Esophagus muscularis mucosa (tissue), 4 donors: ENCODE measurements at regions not wholly inside any gene's neighbourhood (a gene's known extent, or its start where the extent isn't known, plus 50 kb on each side); places are given as distances from the start of the nearest gene placed in this dataset.
"Not testable (repeated sequence)": the region's sequence is repeated elsewhere in the genome, so short reads cannot be mapped to it uniquely, and the experiment has no call there.

Source experiments
- DNase-seq: peaks from one replicate; pipeline ENCODE4 v3.0.0-alpha.2; 2017; ENCODE audit errors: extremely low spot score
- H3K27ac ChIP-seq, 4 donors: fragments of 200-600 bp; sonication (generic); replicated peaks in 1 of 4; 1 replicate in 3 of 4; 2 replicates in 1 of 4; pipeline ENCODE4 v1.5.1; 2016 to 2019; ENCODE audit warnings: mild to moderate bottlenecking in 1 of 4
- H3K27me3 ChIP-seq, 4 donors: fragments of 200-600 bp; sonication (generic); one replicate each; pipeline versions ENCODE4 v1.5.1 to v1.6.0; 2016 to 2019
- H3K36me3 ChIP-seq, 4 donors: fragments of 200-600 bp; sonication (generic); one replicate each; pipeline ENCODE4 v1.5.1; 2016 to 2019
- H3K4me1 ChIP-seq, 4 donors: fragments of 200-600 bp; sonication (generic); one replicate each; pipeline ENCODE4 v1.5.1; 2016 to 2019
- H3K4me3 ChIP-seq, 4 donors: fragments of 200-600 bp; sonication (generic); 1 replicate in 2 of 4; 2 replicates in 2 of 4; pipeline ENCODE4 v1.5.1; 2016 to 2019; ENCODE audit warnings: mild to moderate bottlenecking in 4 of 4, moderate library complexity in 1 of 4
- H3K9me3 ChIP-seq, 4 donors: fragments of 200-600 bp; sonication (generic); 1 replicate in 3 of 4; 2 replicates in 1 of 4; pipeline ENCODE4 v1.5.1; 2016 to 2019
- EP300 ChIP-seq: sonication (generic); formaldehyde crosslinking; IDR thresholded peaks from one replicate; pipeline ENCODE4 v1.6.1; 2017; ENCODE audit warnings: antibody characterized with exemption
- POLR2A ChIP-seq: fragments of 450-650 bp; IDR thresholded peaks from one replicate; pipeline ENCODE4 v1.6.1; 2017; ENCODE audit warnings: antibody characterized with exemption, moderate library complexity, mild to moderate bottlenecking, low read depth
- POLR2AphosphoS5 ChIP-seq, 2 donors: sonication (generic); formaldehyde crosslinking; IDR thresholded peaks; one replicate each; pipeline ENCODE4 v1.6.1; 2017; ENCODE audit warnings: antibody characterized with exemption in 2 of 2
- WGBS: methylation state at CpG from one replicate; pipeline ENCODE4 v1.1.5; 2018; 5-methylcytosine and 5-hydroxymethylcytosine counted together
- intact Hi-C: fragments of 100-400 bp; cut with DNase I; formaldehyde crosslinking; loops from one replicate; pipeline ENCODE4 v1.15.1; 2023
- TF ChIP-seq, protein P1 (sequence below), 3 experiments: fragments of 200-600 bp in 2 of 3; fragments of 450-650 bp in 1 of 3; sonication (generic) in 2 of 3; IDR thresholded peaks; one replicate each; pipeline ENCODE4 v1.5.1; 2017 to 2019; ENCODE audit warnings: antibody characterized with exemption in 3 of 3, mild to moderate bottlenecking in 2 of 3, moderate library complexity in 1 of 3

DNA sequence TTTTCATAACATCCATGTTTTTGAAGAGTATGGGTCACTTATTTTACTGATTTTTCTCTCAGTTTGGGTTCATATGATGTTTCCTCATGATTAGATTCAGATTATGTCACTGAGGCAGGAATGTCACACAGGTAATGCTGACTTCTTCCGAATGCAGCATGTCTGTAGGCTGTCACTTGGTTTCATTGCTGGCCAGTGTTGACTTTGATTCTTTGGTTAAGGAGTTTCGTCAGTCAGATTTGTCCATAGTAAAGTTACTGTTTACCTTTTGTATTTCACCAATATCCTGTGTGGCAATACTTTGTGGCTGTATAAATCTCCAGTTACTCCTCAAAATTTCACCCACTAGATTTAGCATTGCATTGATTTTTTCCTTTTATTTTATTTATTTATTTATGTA lies 105.6 kb downstream of the MRPL57 start:
- no peaks in the 10 kb centered on the region for H3K9me3 ChIP-seq
- no peak for TF ChIP-seq POLR2AphosphoS5 (IDR thresholded peaks at IDR 0.05)
- TF ChIP-seq, protein P1, sequence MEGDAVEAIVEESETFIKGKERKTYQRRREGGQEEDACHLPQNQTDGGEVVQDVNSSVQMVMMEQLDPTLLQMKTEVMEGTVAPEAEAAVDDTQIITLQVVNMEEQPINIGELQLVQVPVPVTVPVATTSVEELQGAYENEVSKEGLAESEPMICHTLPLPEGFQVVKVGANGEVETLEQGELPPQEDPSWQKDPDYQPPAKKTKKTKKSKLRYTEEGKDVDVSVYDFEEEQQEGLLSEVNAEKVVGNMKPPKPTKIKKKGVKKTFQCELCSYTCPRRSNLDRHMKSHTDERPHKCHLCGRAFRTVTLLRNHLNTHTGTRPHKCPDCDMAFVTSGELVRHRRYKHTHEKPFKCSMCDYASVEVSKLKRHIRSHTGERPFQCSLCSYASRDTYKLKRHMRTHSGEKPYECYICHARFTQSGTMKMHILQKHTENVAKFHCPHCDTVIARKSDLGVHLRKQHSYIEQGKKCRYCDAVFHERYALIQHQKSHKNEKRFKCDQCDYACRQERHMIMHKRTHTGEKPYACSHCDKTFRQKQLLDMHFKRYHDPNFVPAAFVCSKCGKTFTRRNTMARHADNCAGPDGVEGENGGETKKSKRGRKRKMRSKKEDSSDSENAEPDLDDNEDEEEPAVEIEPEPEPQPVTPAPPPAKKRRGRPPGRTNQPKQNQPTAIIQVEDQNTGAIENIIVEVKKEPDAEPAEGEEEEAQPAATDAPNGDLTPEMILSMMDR (IDR thresholded peaks at IDR 0.05) = no peak
- TF ChIP-seq POLR2A = no peak
- no peak for TF ChIP-seq EP300
- no peak overlapping the region for H3K4me3 ChIP-seq
- H3K27me3 ChIP-seq = no peaks in the 10 kb centered on the region
- 89% methylated on average over 2 of the region's 2 CpGs for WGBS
- intact Hi-C loops = no loop called here
- DNase-seq = no peak
- H3K27ac ChIP-seq = no peak overlapping the region
- no peaks in the 10 kb centered on the region for H3K36me3 ChIP-seq
- no peaks in the 10 kb centered on the region for H3K4me1 ChIP-seq

DNA sequence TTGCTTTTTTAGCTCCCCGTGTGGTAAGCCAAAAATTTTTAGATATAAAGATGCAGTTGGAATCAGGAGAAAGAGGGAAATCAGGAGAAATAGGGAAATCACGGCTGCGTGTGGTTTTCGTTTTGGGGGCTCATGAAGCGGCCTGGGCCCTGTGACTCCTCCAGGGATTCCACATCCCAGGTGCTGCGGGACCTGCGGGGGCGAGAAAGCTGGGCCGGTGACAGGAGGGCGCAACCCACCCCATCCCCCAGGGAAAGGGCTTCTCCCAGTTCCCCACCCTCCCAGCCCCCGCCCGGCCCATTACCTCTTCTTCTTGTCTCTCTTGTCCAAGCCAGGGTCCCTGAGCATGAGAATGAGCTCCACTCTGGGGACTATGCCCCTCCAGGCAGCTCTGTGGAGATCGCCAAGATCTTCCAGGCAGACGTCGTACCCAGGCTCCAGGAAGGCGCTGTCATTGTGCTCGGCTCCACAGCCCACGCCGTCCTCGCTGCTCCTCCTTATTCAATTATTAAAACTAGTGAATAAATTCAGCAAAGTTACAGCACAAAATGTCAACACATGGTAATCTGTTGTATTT lies 111.0 kb downstream of the MRPL57 start:
- no peak for TF ChIP-seq EP300
- Histone ChIP-seq H3K4me3 (no peak overlapping the region), H3K27me3 (no peaks in the 10 kb centered on the region), H3K27ac (no peak overlapping the region), H3K9me3 (no peaks in the 10 kb centered on the region), H3K4me1 (no peaks in the 10 kb centered on the region), H3K36me3 (no peaks in the 10 kb centered on the region)
- intact Hi-C loops = no loop called here
- DNase-seq = no peak
- WGBS = 75% methylated on average over 19 of the region's 20 CpGs

DNA sequence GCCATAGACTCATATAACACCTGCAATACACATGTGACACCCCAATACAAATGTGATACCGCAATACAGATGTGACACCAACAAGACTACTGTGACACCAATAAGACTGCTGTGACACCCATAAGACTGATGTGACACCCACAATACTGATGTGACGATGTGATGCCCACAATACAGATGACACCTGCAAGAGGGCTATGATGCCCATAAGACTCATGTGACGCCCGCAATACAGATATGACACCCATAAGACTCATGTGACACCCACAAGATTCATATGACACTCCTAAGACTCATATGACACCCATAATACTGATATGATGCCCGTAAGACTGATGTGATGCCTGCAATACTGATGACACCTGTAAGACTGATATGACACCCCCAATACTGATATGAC lies 113.0 kb downstream of the MRPL57 start:
- intact Hi-C loops = no loop called here
- Histone ChIP-seq H3K27ac (no peak overlapping the region), H3K27me3 (no peaks in the 10 kb centered on the region), H3K4me1 (no peaks in the 10 kb centered on the region), H3K9me3 (no peaks in the 10 kb centered on the region), H3K4me3 (no peak overlapping the region), H3K36me3 (no peaks in the 10 kb centered on the region)
- DNase-seq = no peak
- no peak for TF ChIP-seq EP300
- TF ChIP-seq POLR2A = no peak
- TF ChIP-seq, protein P1 (IDR thresholded peaks at IDR 0.05) = no peak
- no peak for TF ChIP-seq POLR2AphosphoS5 (IDR thresholded peaks at IDR 0.05)
- WGBS = 98% methylated on average over 5 of the region's 5 CpGs

DNA sequence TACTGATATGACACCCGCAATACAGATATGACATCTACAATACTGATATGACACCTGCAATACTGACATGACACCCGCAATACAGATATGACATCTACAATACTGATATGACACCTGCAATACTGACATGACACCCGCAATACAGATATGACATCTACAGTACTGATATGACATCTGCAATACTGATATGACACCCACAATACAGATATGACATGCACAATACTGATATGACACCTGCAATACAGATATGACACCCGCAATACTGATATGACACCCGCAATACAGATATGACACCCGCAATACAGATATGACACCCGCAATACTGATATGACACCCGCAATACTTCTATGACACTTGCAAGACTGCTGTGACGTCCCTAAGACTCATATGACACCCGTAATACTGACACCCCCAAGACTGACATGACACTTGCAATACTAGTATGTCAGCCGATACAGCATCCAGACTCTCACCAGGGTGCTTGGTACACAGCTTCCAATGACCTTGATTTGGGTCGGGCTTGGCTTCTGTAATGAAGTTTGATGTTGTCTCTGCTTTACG lies 114.1 kb downstream of the MRPL57 start:
- H3K4me1 ChIP-seq, H3K27ac ChIP-seq, H3K27me3 ChIP-seq, H3K36me3 ChIP-seq, H3K9me3 ChIP-seq, H3K4me3 ChIP-seq, intact Hi-C loops, DNase-seq: not testable (repeated sequence)
- WGBS = 89% methylated on average over 13 of the region's 13 CpGs

DNA sequence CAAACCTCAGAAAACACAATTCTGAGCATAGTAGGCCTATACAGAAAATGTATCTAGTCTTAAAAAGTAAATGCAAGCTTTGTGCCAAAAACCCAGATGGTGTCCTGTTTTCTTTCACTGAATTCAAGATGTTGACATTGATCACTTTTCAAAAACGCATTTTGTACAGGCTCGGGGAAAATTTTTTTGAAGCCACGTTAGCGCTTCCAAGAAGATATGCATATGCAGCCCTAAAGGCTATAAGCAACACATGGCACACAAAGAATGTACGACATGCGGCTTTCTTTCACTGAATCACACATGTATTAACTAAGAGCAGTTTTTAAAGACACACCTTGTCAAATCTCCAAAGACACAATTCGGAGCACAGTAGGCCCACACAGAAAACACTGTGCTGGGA lies 115.4 kb downstream of the MRPL57 start:
- no peak for TF ChIP-seq POLR2A
- H3K27ac ChIP-seq = no peak overlapping the region
- H3K4me3 ChIP-seq = no peak overlapping the region
- no peaks in the 10 kb centered on the region for H3K27me3 ChIP-seq
- H3K4me1 ChIP-seq = peaks cover 0 to 2% (median 2%) of the 10 kb centered on the region in 4 donors
- WGBS = 73% methylated on average over 7 of the region's 7 CpGs
- intact Hi-C loops = no loop called here
- no peaks in the 10 kb centered on the region for H3K36me3 ChIP-seq
- no peak for DNase-seq
- no peaks in the 10 kb centered on the region for H3K9me3 ChIP-seq

DNA sequence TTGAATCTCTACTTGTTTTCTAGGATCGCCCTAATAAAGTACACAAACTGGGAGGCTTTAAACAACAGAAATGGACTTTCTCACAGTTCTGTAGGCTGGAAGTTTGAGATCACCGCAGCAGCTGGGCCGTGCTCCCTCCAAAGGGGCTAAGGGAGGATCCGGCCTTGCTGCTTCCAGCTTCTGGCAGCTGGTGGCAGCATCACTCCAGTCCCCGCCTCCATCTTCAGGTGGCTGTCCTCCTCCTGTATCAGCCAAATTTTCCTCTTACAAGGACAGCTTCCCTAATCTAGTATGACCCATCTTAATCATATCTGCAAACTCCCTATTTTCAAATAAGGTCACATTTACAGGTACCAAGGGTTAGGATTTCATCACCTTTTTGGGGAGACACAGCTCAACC lies 120.5 kb downstream of the MRPL57 start:
- H3K4me3 ChIP-seq, DNase-seq, H3K27me3 ChIP-seq, intact Hi-C loops, H3K9me3 ChIP-seq, H3K36me3 ChIP-seq: not testable (repeated sequence)
- peak overlapping the region; percentile 68 to 82 (median 76) for H3K27ac ChIP-seq
- 23% methylated on average over 5 of the region's 5 CpGs for WGBS
- TF ChIP-seq, protein P1 (IDR thresholded peaks at IDR 0.05) = peak; percentile 27 to 47 (median 42)
- peaks cover 14 to 29% (median 24%) of the 10 kb centered on the region in 4 donors for H3K4me1 ChIP-seq
